CD4-positive, alpha-beta memory T cell (primary cell): ENCODE measurements at regions not wholly inside any gene's neighbourhood (a gene's known extent, or its start where the extent isn't known, plus 50 kb on each side); places are given as distances from the start of the nearest gene placed in this dataset.

ENCODE experiments used
- CTCF ChIA-PET: fragments of 350-600 bp; sonication (Branson Sonifier 250); formaldehyde crosslinking; loops from one replicate; lab custom pipeline; 2021; ENCODE audit warnings: inconsistent platforms; ENCODE audit not compliant: partially characterized antibody; lab: Charles Lee
- POLR2A ChIA-PET: fragments of 350-600 bp; sonication (Branson Sonifier 250); formaldehyde crosslinking; loops from one replicate; lab custom pipeline; 2021; ENCODE audit not compliant: partially characterized antibody; lab: Charles Lee
- DNase-seq, 5 donors: peaks; one replicate each; pipeline versions ENCODE4 v3.0.0 to v3.0.0-alpha.2; 2020 to 2022; ENCODE audit warnings: mixed read lengths in 1 of 5
- H3K27ac ChIP-seq: one replicate; pipeline ENCODE4 v1.7.0; 2013; ENCODE audit warnings: low read depth, low read length
- H3K27me3 ChIP-seq: 2 replicates; pipeline ENCODE4 v1.7.0; 2013; ENCODE audit warnings: mild to moderate bottlenecking, low read length, moderate library complexity; ENCODE audit not compliant: insufficient read depth
- H3K36me3 ChIP-seq: 2 replicates; pipeline ENCODE4 v1.7.0; 2013; ENCODE audit warnings: mild to moderate bottlenecking, low read length, moderate library complexity; ENCODE audit not compliant: insufficient read depth
- H3K4me1 ChIP-seq: 2 replicates; pipeline ENCODE4 v1.7.0; 2013; ENCODE audit warnings: mild to moderate bottlenecking, low read length, moderate library complexity; ENCODE audit not compliant: insufficient read depth
- H3K4me3 ChIP-seq, 2 donors: one replicate each; pipeline ENCODE4 v1.7.0; 2013; ENCODE audit warnings: low read length in 2 of 2, mild to moderate bottlenecking in 1 of 2
- H3K9me3 ChIP-seq, 2 donors: one replicate each; pipeline ENCODE4 v1.7.0; 2013; ENCODE audit warnings: low read length in 2 of 2, control low read depth in 1 of 2; ENCODE audit not compliant: control insufficient read depth in 1 of 2
- H3K27ac Mint-ChIP-seq, 7 donors: one replicate each; pipeline ENCODE4 v1.8.0; 2020 to 2021; ENCODE audit warnings: mixed read lengths in 7 of 7, mild to moderate bottlenecking in 6 of 7, inconsistent platforms in 3 of 7, moderate library complexity in 3 of 7
- H3K27me3 Mint-ChIP-seq, 2 donors: one replicate each; pipeline ENCODE4 v1.8.0; 2020 to 2021; ENCODE audit warnings: mixed read lengths in 2 of 2
- H3K36me3 Mint-ChIP-seq, 2 donors: one replicate each; pipeline ENCODE4 v1.8.0; 2020 to 2021; ENCODE audit warnings: mixed read lengths in 2 of 2, inconsistent platforms in 1 of 2, mild to moderate bottlenecking in 1 of 2
- H3K4me1 Mint-ChIP-seq, 4 donors: one replicate each; pipeline ENCODE4 v1.8.0; 2020 to 2021; ENCODE audit warnings: mixed read lengths in 4 of 4, mild to moderate bottlenecking in 1 of 4
- H3K4me3 Mint-ChIP-seq, 8 donors: one replicate each; pipeline ENCODE4 v1.8.0; 2020 to 2021; ENCODE audit warnings: mixed read lengths in 8 of 8, mild to moderate bottlenecking in 7 of 8, moderate library complexity in 6 of 8, inconsistent platforms in 3 of 8
- H3K9me3 Mint-ChIP-seq, 8 donors: one replicate each; pipeline ENCODE4 v1.8.0; 2020 to 2021; ENCODE audit warnings: mixed read lengths in 8 of 8, mild to moderate bottlenecking in 5 of 8, inconsistent platforms in 3 of 8, moderate library complexity in 1 of 8
- intact Hi-C: fragments of 100-400 bp; cut with micrococcal nuclease; formaldehyde crosslinking; loops from one replicate; pipeline ENCODE4 v1.15.1; 2023

DNA sequence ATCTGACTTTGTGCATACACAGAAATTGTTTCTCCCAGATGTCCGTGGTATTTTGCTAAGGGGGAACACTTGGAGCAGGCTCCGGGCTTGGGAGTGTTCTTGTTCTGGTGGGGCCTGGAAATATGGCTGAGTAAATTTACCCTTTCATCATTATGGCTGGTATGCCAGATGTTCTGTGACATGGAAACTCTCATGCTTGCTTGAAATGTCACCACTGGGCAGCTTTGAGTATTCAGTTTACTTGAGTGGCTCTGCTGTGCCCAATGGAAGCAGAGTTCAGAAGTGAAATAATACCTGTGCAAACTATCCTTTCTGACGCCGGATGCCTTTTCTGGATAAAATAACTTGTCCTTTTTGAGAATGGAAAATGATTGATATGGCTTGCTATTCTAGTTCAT, 283.6 kb upstream of the TPM1 start:
- no peak overlapping the region for H3K4me3 Mint-ChIP-seq
- ChIA-PET POLR2A (no interaction called here), CTCF (no interaction called here)
- no peaks in the 10 kb centered on the region for H3K36me3 ChIP-seq
- H3K4me1 ChIP-seq: no peaks in the 10 kb centered on the region
- intact Hi-C loops: no loop called here
- H3K4me3 ChIP-seq: no peak overlapping the region
- H3K9me3 Mint-ChIP-seq: no peaks in the 10 kb centered on the region
- no peaks in the 10 kb centered on the region for H3K36me3 Mint-ChIP-seq
- H3K4me1 Mint-ChIP-seq: no peaks in the 10 kb centered on the region
- H3K27me3 ChIP-seq: no peaks in the 10 kb centered on the region
- no peak overlapping the region for H3K27ac ChIP-seq
- DNase-seq: no peak
- no peaks in the 10 kb centered on the region for H3K27me3 Mint-ChIP-seq
- no peaks in the 10 kb centered on the region for H3K9me3 ChIP-seq
- no peak overlapping the region for H3K27ac Mint-ChIP-seq

DNA sequence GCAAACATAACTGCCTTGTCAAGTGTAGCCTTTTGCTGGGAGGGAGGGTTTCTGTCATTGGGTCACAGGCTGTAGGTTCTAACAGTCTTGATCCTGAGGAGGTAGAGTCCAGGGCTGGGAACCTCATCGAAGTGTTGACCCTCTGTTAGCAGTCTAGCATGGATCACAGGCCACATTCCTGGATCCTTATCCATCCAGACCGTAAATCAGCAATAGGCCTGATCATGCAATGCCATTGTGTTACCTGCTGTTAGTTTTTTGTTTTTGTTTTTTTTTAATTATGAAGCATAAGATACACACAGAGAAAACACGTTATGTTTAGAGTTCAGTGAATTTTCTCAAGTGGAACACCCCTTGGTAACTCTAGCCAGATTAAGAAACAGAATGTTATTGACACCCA, 282.0 kb upstream of the TPM1 start:
- intact Hi-C loops: no loop called here

DNA sequence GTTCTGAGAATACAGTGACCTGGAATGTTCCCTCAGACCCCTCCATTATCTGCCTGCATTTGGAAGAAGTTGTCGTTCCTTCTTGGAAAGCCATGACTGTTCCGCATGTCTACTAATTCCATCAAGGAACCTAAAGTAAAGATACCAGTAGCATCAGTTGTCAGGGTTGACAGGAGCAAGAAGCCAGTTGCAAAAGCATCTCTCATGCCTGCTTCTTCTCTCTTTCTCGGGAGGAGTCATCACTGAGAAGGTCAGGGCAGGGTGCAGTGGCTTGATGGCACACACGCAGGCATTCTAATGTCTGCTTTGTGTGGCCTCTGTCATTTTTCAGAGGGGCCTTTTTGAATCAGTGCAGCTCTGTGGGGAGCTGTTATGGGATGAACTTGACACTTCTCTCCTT, 276.6 kb upstream of the TPM1 start:
- intact Hi-C loops: no loop called here
- no peaks in the 10 kb centered on the region for H3K36me3 Mint-ChIP-seq
- Histone ChIP-seq H3K9me3 (no peaks in the 10 kb centered on the region), H3K4me3 (no peak overlapping the region), H3K36me3 (no peaks in the 10 kb centered on the region), H3K27ac (no peak overlapping the region), H3K27me3 (no peaks in the 10 kb centered on the region), H3K4me1 (no peaks in the 10 kb centered on the region)
- ChIA-PET CTCF (interaction anchor here (1.3 kb wide), 1 partner anchor 26 kb away, joined by 3 read pairs; no protein-coding TSS in a partner anchor), POLR2A (no interaction called here)
- DNase-seq: no peak
- H3K9me3 Mint-ChIP-seq: no peaks in the 10 kb centered on the region
- H3K4me3 Mint-ChIP-seq: no peak overlapping the region
- no peak overlapping the region for H3K27ac Mint-ChIP-seq
- peaks cover 0 to 1% of the 10 kb centered on the region in 2 donors for H3K27me3 Mint-ChIP-seq
- H3K4me1 Mint-ChIP-seq: no peaks in the 10 kb centered on the region

More for the DNA sequence above, 282.0 kb upstream of the TPM1 start:
- Histone ChIP-seq H3K4me3 (no peak overlapping the region), H3K4me1 (no peaks in the 10 kb centered on the region), H3K36me3 (no peaks in the 10 kb centered on the region), H3K27ac (no peak overlapping the region), H3K9me3 (no peaks in the 10 kb centered on the region), H3K27me3 (no peaks in the 10 kb centered on the region)
- Mint-ChIP-seq H3K4me1 (no peaks in the 10 kb centered on the region), H3K27me3 (peaks cover 0 to 1% of the 10 kb centered on the region in 2 donors), H3K9me3 (no peaks in the 10 kb centered on the region), H3K4me3 (no peak overlapping the region), H3K27ac (no peak overlapping the region), H3K36me3 (no peaks in the 10 kb centered on the region)
- ChIA-PET POLR2A (no interaction called here), CTCF (no interaction called here)
- DNase-seq: no peak

DNA sequence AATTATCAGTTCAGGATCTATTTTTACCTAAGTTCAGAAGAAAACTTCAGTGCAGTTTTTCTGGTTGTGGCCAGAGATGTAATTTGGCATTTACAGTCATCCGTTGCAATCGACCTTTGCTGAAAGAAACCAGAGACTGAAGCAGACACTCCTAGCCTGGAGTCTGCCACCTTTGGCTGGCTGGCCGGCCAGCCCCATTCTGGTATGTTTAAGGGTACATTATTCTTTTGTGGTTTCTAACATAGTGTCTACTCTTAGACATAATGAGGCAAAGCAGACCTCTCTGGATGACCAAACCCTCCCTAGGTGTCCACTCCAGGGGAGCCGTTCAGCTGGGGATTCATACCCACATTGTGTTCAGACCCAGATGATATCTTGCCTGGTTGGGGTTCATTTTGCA, 275.9 kb upstream of the TPM1 start:
- Histone ChIP-seq H3K9me3 (no peaks in the 10 kb centered on the region), H3K27ac (no peak overlapping the region), H3K27me3 (no peaks in the 10 kb centered on the region), H3K4me1 (no peaks in the 10 kb centered on the region), H3K4me3 (no peak overlapping the region), H3K36me3 (no peaks in the 10 kb centered on the region)
- CTCF ChIA-PET: interaction anchor here (1.3 kb wide), 1 partner anchor 26 kb away, joined by 3 read pairs; no protein-coding TSS in a partner anchor
- Mint-ChIP-seq H3K27me3 (peaks cover 0 to 1% of the 10 kb centered on the region in 2 donors), H3K27ac (no peak overlapping the region), H3K4me3 (no peak overlapping the region), H3K36me3 (no peaks in the 10 kb centered on the region), H3K4me1 (no peaks in the 10 kb centered on the region), H3K9me3 (no peaks in the 10 kb centered on the region)
- no peak for DNase-seq
- POLR2A ChIA-PET: no interaction called here
- intact Hi-C loops: no loop called here

DNA sequence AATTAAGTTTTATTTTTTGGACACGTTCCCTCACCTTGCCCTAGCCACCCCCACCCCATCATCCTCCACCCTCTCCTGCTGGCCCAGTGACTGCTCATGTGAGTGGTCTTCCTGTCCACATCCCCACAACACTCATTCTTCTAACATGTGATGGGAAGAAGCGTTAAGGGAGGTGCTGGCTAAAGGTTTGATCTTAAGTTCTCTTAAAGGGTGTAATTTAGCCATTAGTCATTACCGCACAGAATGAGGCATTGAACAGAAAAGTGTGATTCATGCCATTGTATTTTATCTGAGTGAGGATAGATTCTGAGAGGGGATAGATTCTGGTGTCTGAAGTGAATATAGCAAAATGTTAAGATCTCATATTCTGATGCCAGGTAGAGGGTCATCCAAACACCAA, 272.9 kb upstream of the TPM1 start:
- ChIA-PET CTCF (no interaction called here), POLR2A (no interaction called here)

DNA sequence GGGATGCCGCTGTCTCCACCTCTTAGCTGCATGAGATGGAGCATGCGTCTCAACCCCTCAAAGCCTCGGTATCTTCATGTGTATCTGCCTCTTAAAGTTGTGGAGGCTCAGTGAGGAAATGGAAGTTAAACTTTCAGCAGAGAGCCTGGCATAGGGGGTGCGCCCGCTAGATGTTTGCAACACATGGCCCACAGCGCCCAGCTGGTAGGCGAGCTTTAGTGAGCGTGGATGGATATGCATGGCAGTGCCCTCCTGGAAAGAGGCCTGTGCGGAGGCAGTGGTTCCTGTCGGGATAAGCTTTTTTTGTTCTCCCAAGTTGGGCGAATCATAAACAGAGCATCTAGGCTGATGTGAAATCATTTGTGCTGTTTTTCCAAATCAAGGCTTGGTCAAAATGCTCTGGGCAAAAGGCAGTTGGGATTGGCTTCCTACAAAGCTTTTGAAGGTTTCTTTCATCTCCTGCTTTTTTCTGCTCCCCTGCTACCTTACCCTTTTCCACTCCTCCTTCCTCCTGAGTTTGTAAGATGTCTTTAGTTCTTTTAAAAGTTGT, 272.4 kb upstream of the TPM1 start:
- Histone ChIP-seq H3K36me3 (no peaks in the 10 kb centered on the region), H3K4me1 (no peaks in the 10 kb centered on the region), H3K9me3 (no peaks in the 10 kb centered on the region), H3K27ac (no peak overlapping the region), H3K27me3 (no peaks in the 10 kb centered on the region), H3K4me3 (no peak overlapping the region)
- ChIA-PET CTCF (no interaction called here), POLR2A (no interaction called here)
- Mint-ChIP-seq H3K27me3 (no peaks in the 10 kb centered on the region), H3K4me3 (no peak overlapping the region), H3K9me3 (no peaks in the 10 kb centered on the region), H3K36me3 (no peaks in the 10 kb centered on the region), H3K4me1 (no peaks in the 10 kb centered on the region), H3K27ac (no peak overlapping the region)
- no peak for DNase-seq
- intact Hi-C loops: no loop called here

More for the DNA sequence above, 272.9 kb upstream of the TPM1 start:
- no peaks in the 10 kb centered on the region for H3K36me3 ChIP-seq
- no peaks in the 10 kb centered on the region for H3K27me3 ChIP-seq
- no peak overlapping the region for H3K4me3 ChIP-seq
- H3K27me3 Mint-ChIP-seq: peaks cover 0 to 1% of the 10 kb centered on the region in 2 donors
- H3K9me3 ChIP-seq: no peaks in the 10 kb centered on the region
- DNase-seq: no peak
- H3K4me1 ChIP-seq: no peaks in the 10 kb centered on the region
- H3K36me3 Mint-ChIP-seq: no peaks in the 10 kb centered on the region
- no peaks in the 10 kb centered on the region for H3K9me3 Mint-ChIP-seq
- H3K4me1 Mint-ChIP-seq: no peaks in the 10 kb centered on the region
- H3K27ac Mint-ChIP-seq: no peak overlapping the region
- intact Hi-C loops: no loop called here
- H3K4me3 Mint-ChIP-seq: no peak overlapping the region
- no peak overlapping the region for H3K27ac ChIP-seq

DNA sequence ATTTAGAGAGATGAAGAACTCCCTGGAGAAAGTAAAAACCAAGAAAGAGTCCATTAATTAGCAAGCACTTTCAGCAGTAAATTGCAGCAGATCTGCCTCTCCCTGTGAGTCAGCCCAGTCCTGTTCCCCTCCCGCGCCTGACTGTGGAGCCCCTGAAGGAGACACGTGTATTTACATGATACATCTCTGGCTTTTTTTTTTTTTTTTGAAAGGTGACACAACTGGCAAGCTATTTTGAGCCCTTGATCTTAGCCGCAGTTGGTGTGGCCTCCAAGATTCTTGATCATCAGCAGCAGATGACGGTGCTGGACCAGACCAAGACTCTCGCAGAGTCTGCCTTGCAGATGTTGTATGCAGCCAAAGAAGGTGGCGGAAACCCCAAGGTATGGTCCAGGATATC, 271.8 kb upstream of the TPM1 start:
- no peaks in the 10 kb centered on the region for H3K36me3 Mint-ChIP-seq
- H3K4me3 Mint-ChIP-seq: no peak overlapping the region
- no peaks in the 10 kb centered on the region for H3K4me1 Mint-ChIP-seq
- Histone ChIP-seq H3K4me1 (no peaks in the 10 kb centered on the region), H3K9me3 (no peaks in the 10 kb centered on the region), H3K27ac (no peak overlapping the region), H3K4me3 (no peak overlapping the region), H3K27me3 (no peaks in the 10 kb centered on the region), H3K36me3 (no peaks in the 10 kb centered on the region)
- no peak for DNase-seq
- POLR2A ChIA-PET: no interaction called here
- H3K27ac Mint-ChIP-seq: no peak overlapping the region
- H3K9me3 Mint-ChIP-seq: no peaks in the 10 kb centered on the region
- intact Hi-C loops: no loop called here
- no peaks in the 10 kb centered on the region for H3K27me3 Mint-ChIP-seq
- CTCF ChIA-PET: no interaction called here

DNA sequence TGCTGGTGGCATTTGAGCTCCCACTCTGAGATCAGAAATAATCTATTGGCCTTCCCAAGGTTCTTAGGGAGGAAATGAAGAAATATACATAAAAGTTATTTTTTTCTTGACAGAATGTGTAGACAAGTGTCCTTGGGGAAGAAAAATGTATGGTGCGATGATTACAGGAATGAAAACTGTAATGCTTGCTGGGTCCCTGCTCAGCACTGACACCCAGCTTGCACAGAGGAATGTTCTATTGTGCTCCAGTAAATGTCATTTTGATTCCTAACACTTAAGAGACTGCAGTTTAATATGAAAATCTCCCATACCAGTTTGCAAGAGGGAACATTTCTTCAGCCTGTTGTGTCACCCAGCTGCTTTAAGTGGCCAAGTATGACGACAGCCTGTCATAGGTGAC, 271.3 kb upstream of the TPM1 start:
- Mint-ChIP-seq H3K27ac (no peak overlapping the region), H3K36me3 (no peaks in the 10 kb centered on the region), H3K4me1 (no peaks in the 10 kb centered on the region), H3K9me3 (no peaks in the 10 kb centered on the region), H3K4me3 (no peak overlapping the region), H3K27me3 (no peaks in the 10 kb centered on the region)
- ChIA-PET POLR2A (no interaction called here), CTCF (no interaction called here)
- Histone ChIP-seq H3K9me3 (no peaks in the 10 kb centered on the region), H3K27ac (no peak overlapping the region), H3K4me1 (no peaks in the 10 kb centered on the region), H3K4me3 (no peak overlapping the region), H3K36me3 (no peaks in the 10 kb centered on the region), H3K27me3 (no peaks in the 10 kb centered on the region)
- intact Hi-C loops: no loop called here
- no peak for DNase-seq
